ENCODE measurements at regions not wholly inside any gene's neighbourhood (a gene's known extent, or its start where the extent isn't known, plus 50 kb on each side); places are given as distances from the start of the nearest gene placed in this dataset.

GRCh38 chr20:12318043-12318442 lies 400.4 kb downstream of the BTBD3 start:
- no peak for TF ChIP-seq CTCF (IDR thresholded peaks at IDR 0.05; ENCODE audit: low read length, missing control alignments)
- DNase-seq (ENCODE audit: low read depth), result no peak
- H3K4me3 ChIP-seq (replicated peaks; ENCODE audit: low read depth, low read length), result no peak overlapping the region

DNA sequence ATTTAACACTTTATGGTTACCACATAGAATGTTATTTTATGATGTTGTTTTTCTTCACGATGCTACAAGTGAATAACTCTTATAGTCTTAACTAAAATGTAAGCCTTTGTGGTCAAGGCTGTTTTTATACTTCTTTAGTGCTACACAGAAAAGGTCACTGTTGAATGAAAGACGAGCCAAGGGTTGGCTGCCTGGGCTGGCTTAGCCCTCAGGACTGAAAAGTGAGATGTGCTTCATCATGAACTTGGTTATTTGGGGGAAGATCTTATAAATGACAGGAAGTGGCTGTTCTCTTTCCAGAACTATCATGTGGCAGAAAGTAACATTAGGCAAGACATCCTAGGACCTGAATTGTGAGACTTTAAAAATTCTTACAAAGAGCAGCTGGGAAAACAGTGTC lies 404.0 kb downstream of the BTBD3 start:
- no peak for DNase-seq (ENCODE audit: low read depth)
- H3K4me3 ChIP-seq (replicated peaks; ENCODE audit: low read depth, low read length), result no peak overlapping the region
- no peak for TF ChIP-seq CTCF (IDR thresholded peaks at IDR 0.05; ENCODE audit: low read length, missing control alignments)

GRCh38 chr20:12327205-12327604 lies 409.5 kb downstream of the BTBD3 start:
- no peak for DNase-seq (ENCODE audit: low read depth)
- no peak overlapping the region for H3K4me3 ChIP-seq (replicated peaks; ENCODE audit: low read depth, low read length)
- TF ChIP-seq CTCF (IDR thresholded peaks at IDR 0.05; ENCODE audit: low read length, missing control alignments), result no peak

DNA sequence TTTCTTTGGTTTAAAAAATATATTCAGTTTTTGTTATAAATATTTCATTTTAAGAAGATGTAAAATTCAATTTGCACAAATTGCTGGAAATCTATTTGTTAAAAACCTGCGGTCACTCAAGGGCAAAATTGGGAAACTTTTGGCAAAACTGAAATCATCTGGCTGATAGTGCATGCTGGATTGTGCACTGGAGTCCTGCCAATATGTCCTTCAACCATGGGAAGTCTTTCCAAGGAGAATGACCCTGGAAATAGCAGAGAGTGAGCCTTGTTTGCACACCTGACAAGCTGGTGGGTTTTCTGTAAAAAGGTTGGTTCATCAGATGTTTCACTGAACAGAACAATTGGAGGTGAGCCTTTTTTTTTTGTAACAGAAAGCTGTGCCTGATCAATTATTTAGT lies 413.5 kb downstream of the BTBD3 start:
- TF ChIP-seq CTCF (IDR thresholded peaks at IDR 0.05; ENCODE audit: low read length, missing control alignments), result no peak
- DNase-seq (ENCODE audit: low read depth), result no peak
- no peak overlapping the region for H3K4me3 ChIP-seq (replicated peaks; ENCODE audit: low read depth, low read length)

- no peak for TF ChIP-seq CTCF (IDR thresholded peaks at IDR 0.05; ENCODE audit: low read length, missing control alignments)
- no peak for DNase-seq (ENCODE audit: low read depth)
- H3K4me3 ChIP-seq (replicated peaks; ENCODE audit: low read depth, low read length), result no peak overlapping the region
Observed at GRCh38 chr20:12337601-12338000, 419.9 kb downstream of the BTBD3 start.

- no peak overlapping the region for H3K4me3 ChIP-seq (replicated peaks; ENCODE audit: low read depth, low read length)
- TF ChIP-seq CTCF (IDR thresholded peaks at IDR 0.05; ENCODE audit: low read length, missing control alignments), result no peak
- DNase-seq (ENCODE audit: low read depth), result no peak
Observed at GRCh38 chr20:12345978-12346377, 428.3 kb downstream of the BTBD3 start.

DNA sequence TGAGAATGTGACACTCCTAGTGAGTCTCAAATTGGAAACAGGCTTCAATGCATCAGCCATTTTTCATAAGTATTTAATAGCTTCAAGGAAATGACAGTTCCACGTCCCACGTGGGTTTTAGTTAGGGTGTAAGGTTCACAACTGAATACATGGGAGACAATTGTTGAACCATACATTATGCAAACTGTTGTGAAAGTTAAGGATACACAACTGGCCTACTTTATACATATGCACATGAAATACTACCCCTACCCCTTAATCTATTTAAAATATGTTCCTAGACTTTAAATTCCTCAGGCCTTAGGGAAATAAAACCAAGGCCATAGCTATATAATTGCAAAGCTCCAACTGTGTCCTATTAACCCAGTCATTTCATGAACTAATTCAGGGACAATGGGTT lies 436.1 kb downstream of the BTBD3 start:
- TF ChIP-seq CTCF (IDR thresholded peaks at IDR 0.05; ENCODE audit: low read length, missing control alignments), result no peak
- no peak for DNase-seq (ENCODE audit: low read depth)
- no peak overlapping the region for H3K4me3 ChIP-seq (replicated peaks; ENCODE audit: low read depth, low read length)

All from fibroblast of pulmonary artery (primary cell).